ENCODE measurements at regions not wholly inside any gene's neighbourhood (a gene's known extent, or its start where the extent isn't known, plus 50 kb on each side); places are given as distances from the start of the nearest gene placed in this dataset.

DNA sequence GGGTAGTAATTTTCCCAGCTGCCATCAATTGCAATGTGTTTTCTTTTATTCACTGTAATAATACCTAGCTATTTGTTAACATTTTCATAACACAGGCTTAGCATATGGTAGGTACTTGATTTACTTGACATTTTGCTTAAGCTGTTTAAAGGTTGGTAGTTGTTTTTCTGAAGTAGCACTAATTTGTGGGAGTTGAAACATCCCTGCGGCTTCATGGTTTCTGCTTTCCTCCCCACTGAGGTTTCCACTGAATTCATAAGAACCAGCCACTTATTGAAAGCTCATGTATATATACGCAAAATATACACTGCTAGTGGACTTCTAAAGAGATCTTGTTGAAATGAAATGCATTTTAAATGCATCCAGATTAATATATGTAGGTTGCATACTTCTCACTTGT is 559.9 kb downstream of the TLE4 start:
- no peak for DNase-seq (ENCODE audit: low read depth)

DNA sequence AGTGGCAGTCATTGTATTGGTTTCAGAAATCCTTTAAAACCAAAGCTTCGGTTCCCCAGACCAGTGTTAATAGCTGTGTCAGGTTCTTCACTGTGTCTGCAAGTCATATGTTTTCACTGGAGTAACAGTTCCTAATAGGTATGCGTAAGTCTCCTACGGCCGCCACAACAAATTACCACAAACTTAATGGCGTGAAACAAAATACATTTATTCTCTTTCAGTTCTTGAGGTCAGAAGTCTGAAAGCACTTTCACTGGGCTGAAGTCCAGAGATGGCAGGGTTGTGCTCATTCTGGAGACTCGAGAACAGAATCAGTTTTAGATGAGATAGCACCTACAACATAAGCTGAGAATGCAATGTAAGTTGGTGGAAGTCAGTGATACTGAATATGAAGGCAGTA is 556.2 kb downstream of the TLE4 start:
- no peak for DNase-seq (ENCODE audit: low read depth)

DNA sequence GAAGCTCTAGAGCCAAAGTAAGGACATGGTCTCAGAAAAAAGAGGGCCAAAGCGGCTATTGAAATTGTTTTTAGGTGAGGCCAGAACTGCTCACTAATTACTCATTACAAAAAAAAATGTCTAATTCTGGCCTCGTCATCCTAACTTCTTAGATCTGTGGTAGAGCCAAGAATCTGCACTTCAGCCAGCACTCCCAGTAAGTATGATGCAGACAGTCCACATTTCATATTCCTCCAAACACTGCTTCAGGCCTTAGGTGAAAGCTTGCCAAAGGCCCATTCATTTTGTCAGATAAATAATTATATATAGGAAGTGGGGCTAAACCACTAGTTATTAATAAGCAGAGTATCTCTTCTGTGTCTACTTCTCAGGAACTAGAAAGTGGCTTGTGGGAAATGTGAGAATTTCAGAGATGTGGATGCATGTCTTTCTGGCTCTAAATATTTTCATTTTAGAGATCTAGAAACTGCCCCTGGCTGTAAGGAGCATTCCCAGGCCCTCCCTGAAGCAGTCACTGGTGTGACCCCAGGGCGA is 554.0 kb downstream of the TLE4 start:
- DNase-seq (ENCODE audit: low read depth), result no peak

GRCh38 chr9:80117031-80117430 is 545.3 kb downstream of the TLE4 start:
- DNase-seq (ENCODE audit: low read depth), result no peak

GRCh38 chr9:80114241-80114640 is 542.5 kb downstream of the TLE4 start:
- DNase-seq (ENCODE audit: low read depth), result no peak

- DNase-seq (ENCODE audit: low read depth), result no peak
These were observed 536.3 kb downstream of the TLE4 start for GRCh38 chr9:80107931-80108660.

DNA sequence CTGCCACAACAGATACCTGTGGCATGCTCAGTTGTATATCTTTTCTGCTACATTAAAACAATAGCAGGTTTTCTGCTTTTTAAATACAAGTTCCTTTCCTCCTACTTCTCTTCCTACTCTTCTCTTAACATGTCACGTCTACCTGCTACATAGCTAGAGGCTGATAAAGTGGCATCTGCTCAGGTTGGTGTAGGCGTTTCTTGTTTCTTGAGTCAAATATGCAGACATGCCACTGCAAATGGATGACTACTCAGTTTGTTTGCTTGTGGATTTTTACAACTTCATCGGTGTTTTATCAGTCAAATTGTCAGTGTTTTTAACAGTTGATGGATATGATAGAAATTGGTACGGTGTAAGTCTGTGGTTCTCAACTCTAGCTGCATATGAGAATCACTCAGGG is 525.7 kb downstream of the TLE4 start:
- no peak for DNase-seq (ENCODE audit: low read depth)

DNA sequence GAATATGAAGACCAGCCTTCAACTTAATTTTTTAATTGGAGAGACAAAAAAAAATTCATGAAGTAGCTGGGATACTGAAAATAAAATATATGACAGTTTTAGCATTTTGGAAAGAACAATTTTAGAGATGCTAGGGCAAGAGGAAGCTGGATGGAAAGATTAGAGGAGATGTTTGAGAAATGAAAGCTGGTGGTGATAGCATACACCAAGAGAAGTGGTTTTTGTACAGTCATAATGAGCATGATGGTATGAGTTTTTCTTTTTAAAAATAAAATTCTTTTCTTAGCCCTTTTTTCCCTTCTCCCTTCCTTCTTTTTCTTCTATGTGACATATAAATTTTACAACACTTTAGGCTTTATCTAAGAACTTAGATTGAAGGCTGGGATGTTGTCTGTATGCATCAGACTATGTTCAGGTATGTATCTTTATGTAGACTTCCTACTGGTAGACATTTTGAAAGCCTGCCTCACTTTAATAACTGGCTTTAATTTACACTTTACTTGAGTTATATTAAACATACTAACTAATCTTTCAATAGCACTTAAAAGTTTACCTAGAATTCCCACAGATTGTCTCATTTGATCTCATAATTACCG is 522.5 kb downstream of the TLE4 start:
- no peak for DNase-seq (ENCODE audit: low read depth)

GRCh38 chr9:80093695-80094094 is 521.9 kb downstream of the TLE4 start:
- DNase-seq (ENCODE audit: low read depth), result no peak

GRCh38 chr9:80091526-80091925 is 519.8 kb downstream of the TLE4 start:
- DNase-seq (ENCODE audit: low read depth), result no peak

GRCh38 chr9:80090317-80090716 is 518.6 kb downstream of the TLE4 start:
- DNase-seq (ENCODE audit: low read depth), result no peak

GRCh38 chr9:80086822-80087345 is 515.1 kb downstream of the TLE4 start:
- DNase-seq (ENCODE audit: low read depth), result no peak

- no peak for DNase-seq (ENCODE audit: low read depth)
These were observed 514.6 kb downstream of the TLE4 start for GRCh38 chr9:80086386-80086785.

DNA sequence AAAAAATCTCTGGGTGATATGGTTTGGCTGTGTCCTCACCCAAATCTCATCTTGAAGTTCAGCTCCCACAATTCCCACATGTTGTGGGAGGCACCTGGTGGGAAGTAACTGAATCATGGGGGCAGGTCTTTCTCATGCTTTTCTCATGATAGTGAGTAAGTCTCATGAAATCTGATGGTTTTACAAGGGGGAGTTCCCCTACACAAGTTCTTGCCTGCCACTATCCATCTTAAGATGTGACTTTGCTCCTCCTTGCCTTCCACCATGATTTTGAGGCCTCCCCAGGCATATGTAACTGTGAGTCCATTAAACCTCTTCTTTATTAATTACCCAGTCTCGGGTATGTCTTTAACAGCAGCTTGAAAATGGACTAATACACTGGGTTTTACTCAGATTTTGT is 513.9 kb downstream of the TLE4 start:
- DNase-seq (ENCODE audit: low read depth), result no peak

DNA sequence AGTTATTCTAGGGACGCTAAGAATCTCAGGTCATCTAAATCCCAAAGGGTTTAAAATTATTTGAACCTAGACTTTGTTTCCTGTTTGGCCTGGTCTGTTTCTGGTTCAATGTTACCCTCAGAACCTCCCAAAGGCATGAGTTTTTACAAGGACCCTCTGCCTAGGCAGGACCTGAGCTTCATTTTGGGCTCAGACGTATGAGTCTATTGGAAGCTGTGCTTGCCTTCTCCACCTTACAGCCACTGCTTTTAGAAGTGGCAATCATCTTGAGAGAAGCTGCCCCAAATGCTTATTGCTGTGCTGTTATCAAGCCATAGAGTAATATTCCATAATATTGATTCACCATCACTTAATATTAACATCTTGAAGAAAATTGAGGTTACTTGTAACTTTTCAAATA is 510.4 kb downstream of the TLE4 start:
- DNase-seq (ENCODE audit: low read depth), result no peak

GRCh38 chr9:80078826-80079225 is 507.1 kb downstream of the TLE4 start:
- no peak for DNase-seq (ENCODE audit: low read depth)

- DNase-seq (ENCODE audit: low read depth), result no peak
These were observed 505.3 kb downstream of the TLE4 start for GRCh38 chr9:80077059-80077458.

GRCh38 chr9:80076162-80076561 is 504.4 kb downstream of the TLE4 start:
- no peak for DNase-seq (ENCODE audit: low read depth)

DNA sequence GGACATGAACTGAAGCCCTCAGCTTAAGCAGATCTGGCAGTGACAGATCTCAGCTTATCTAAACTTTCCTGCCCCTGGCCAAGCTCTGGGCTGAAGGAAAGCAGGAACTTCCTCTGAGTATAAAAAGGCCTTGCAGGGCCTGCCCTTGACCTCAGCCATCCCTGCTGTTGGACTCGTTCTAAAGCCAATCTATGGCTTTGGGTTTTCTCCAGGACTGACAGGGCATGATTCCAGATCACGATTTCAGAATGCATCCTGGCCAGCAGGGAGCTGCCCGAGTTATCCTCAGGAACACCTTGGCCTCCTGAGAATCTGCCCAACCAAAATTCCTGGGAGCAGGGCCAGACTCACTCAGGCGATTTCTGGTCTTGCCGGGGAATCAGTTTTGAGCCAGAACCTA is 502.7 kb downstream of the TLE4 start:
- no peak for DNase-seq (ENCODE audit: low read depth)

- no peak for DNase-seq (ENCODE audit: low read depth)
These were observed 500.7 kb downstream of the TLE4 start for GRCh38 chr9:80072451-80072850.

GRCh38 chr9:80070071-80070742 is 498.4 kb downstream of the TLE4 start:
- DNase-seq (ENCODE audit: low read depth), result no peak

DNA sequence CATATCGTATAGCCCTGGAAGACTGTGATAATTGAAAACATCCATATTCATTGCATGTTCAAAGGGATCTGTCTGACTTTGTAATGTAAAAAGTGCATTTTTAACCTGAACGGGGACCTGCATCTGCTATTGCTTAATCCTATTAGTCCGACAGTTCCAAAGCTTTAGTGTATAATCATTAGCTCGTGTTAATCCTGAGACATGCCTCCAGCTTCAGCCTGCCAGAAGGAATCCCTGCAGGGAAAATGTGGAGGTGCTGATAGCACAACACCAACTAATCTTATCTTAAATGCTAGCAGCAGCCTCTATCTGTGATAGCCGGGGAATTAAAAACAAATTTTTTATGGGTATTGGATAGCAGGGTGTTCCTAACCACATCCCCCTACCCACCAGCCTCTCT is 495.2 kb downstream of the TLE4 start:
- DNase-seq (ENCODE audit: low read depth), result no peak

DNA sequence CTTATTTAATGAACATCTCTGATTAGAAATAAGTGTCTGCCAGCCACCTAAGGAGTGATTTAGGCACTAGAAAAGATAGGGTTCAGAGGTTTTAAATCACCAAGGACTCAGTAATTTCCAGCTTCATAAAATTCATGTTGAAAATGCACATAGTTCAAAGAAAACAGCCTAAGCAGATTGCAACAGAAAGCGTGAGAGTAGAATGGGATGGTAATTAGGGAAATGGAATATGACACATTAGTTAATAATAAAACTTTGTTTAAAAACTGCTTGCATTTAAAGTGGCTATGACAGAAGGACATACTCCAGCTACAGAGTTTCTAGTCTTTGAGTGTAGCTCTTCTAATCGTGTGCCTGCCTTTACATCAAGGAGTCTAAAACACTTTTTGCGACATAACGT is 490.8 kb downstream of the TLE4 start:
- no peak for DNase-seq (ENCODE audit: low read depth)

Data from activated gamma-delta T cell treated with anti-CD3 and anti-CD28 coated beads, Interleukin-2, amount 50 U/mL, for 16 hours (primary cell).